ENCODE measurements at regions not wholly inside any gene's neighbourhood (a gene's known extent, or its start where the extent isn't known, plus 50 kb on each side); places are given as distances from the start of the nearest gene placed in this dataset.
"Not testable (repeated sequence)": the region's sequence is repeated elsewhere in the genome, so short reads cannot be mapped to it uniquely, and the experiment has no call there.

GRCh38 chr12:60594035-60594711 is 998.3 kb downstream of the SLC16A7 start:
- DNase-seq (ENCODE audit: low read depth, low spot score), result no peak
- intact Hi-C loops (cut with micrococcal nuclease), result no loop called here
- Histone ChIP-seq H3K27me3 (ENCODE audit: insufficient read depth, low read length) (no peaks in the 10 kb centered on the region), H3K36me3 (ENCODE audit: control insufficient read depth in 1 of 2, insufficient read depth in 2 of 2, low read length in 2 of 2) (no peaks in the 10 kb centered on the region), H3K27ac (ENCODE audit: low read depth, low read length) (no peak overlapping the region), H3K9me3 (ENCODE audit: control insufficient read depth in 1 of 2, insufficient read depth in 1 of 2, low read depth in 1 of 2, low read length in 2 of 2) (no peaks in the 10 kb centered on the region), H3K79me2 (ENCODE audit: insufficient read depth, low read length) (no peaks in the 10 kb centered on the region), H3K9me2 (ENCODE audit: insufficient read depth) (no peaks in the 10 kb centered on the region; the same call in 1 of the 2 replicates), H3K4me2 (ENCODE audit: low read length) (no peak overlapping the region), H3K4me1 (ENCODE audit: control insufficient read depth in 1 of 2, insufficient read depth in 2 of 2, low read length in 2 of 2) (no peaks in the 10 kb centered on the region), H3K9ac (ENCODE audit: low read length) (no peak overlapping the region), H3K4me3 (replicated peaks in 1 of 2; ENCODE audit: low read depth in 1 of 2, low read length in 2 of 2) (no peak overlapping the region), H2AFZ (ENCODE audit: low read depth, low read length, poor library complexity, severe bottlenecking) (no peak overlapping the region), H4K20me1 (ENCODE audit: insufficient read depth) (no peaks in the 10 kb centered on the region)
- no peak for ATAC-seq
- RAD21 ChIA-PET (ENCODE audit: low non-redundant PET in 1 of 2, low total read pairs in 2 of 2, uncharacterized antibody in 2 of 2, unreplicated experiment in 2 of 2), result no interaction called here
- TF ChIP-seq EZH2phosphoT487 (IDR thresholded peaks at IDR 0.05; ENCODE audit: borderline replicate concordance) (no peak), ZBTB33 (IDR thresholded peaks at IDR 0.05; ENCODE audit: extremely low read depth, insufficient replicate concordance, low read length) (no peak)
- POLR2A ChIA-PET, result no interaction called here
- CTCF ChIA-PET, result no interaction called here
- no TSS peak for BruUV-seq (replicated peaks)

GRCh38 chr12:60602601-60603000 is 1006.8 kb downstream of the SLC16A7 start:
- no peak for ATAC-seq

GRCh38 chr12:60603475-60603874 is 1007.6 kb downstream of the SLC16A7 start:
- H3K27me3 ChIP-seq (ENCODE audit: insufficient read depth, low read length); RAD21 ChIA-PET (ENCODE audit: low non-redundant PET in 1 of 2, low total read pairs in 2 of 2, uncharacterized antibody in 2 of 2, unreplicated experiment in 2 of 2); CTCF ChIA-PET; ATAC-seq; DNase-seq (ENCODE audit: low read depth, low spot score); intact Hi-C loops (cut with micrococcal nuclease); H2AFZ ChIP-seq (ENCODE audit: low read depth, low read length, poor library complexity, severe bottlenecking); H3K4me3 ChIP-seq (replicated peaks in 1 of 2; ENCODE audit: low read depth in 1 of 2, low read length in 2 of 2); POLR2A ChIA-PET; H3K9ac ChIP-seq (ENCODE audit: low read length); H3K9me3 ChIP-seq (ENCODE audit: control insufficient read depth in 1 of 2, insufficient read depth in 1 of 2, low read depth in 1 of 2, low read length in 2 of 2); H3K27ac ChIP-seq (ENCODE audit: low read depth, low read length); H3K4me1 ChIP-seq (ENCODE audit: control insufficient read depth in 1 of 2, insufficient read depth in 2 of 2, low read length in 2 of 2); H3K79me2 ChIP-seq (ENCODE audit: insufficient read depth, low read length); H3K4me2 ChIP-seq (ENCODE audit: low read length); H3K36me3 ChIP-seq (ENCODE audit: control insufficient read depth in 1 of 2, insufficient read depth in 2 of 2, low read length in 2 of 2); H3K9me2 ChIP-seq (ENCODE audit: insufficient read depth); BruUV-seq (replicated peaks); H4K20me1 ChIP-seq (ENCODE audit: insufficient read depth): not testable (repeated sequence)

More at GRCh38 chr12:60602601-60603000, 1006.8 kb downstream of the SLC16A7 start:
- Histone ChIP-seq H3K27ac (ENCODE audit: low read depth, low read length) (no peak overlapping the region), H3K79me2 (ENCODE audit: insufficient read depth, low read length) (no peaks in the 10 kb centered on the region), H3K36me3 (ENCODE audit: control insufficient read depth in 1 of 2, insufficient read depth in 2 of 2, low read length in 2 of 2) (no peaks in the 10 kb centered on the region), H3K4me2 (ENCODE audit: low read length) (no peak overlapping the region), H3K9me3 (ENCODE audit: control insufficient read depth in 1 of 2, insufficient read depth in 1 of 2, low read depth in 1 of 2, low read length in 2 of 2) (no peaks in the 10 kb centered on the region), H3K9ac (ENCODE audit: low read length) (no peak overlapping the region), H3K4me1 (ENCODE audit: control insufficient read depth in 1 of 2, insufficient read depth in 2 of 2, low read length in 2 of 2) (no peaks in the 10 kb centered on the region), H3K4me3 (replicated peaks in 1 of 2; ENCODE audit: low read depth in 1 of 2, low read length in 2 of 2) (no peak overlapping the region), H3K9me2 (ENCODE audit: insufficient read depth) (no peaks in the 10 kb centered on the region), H2AFZ (ENCODE audit: low read depth, low read length, poor library complexity, severe bottlenecking) (no peak overlapping the region), H4K20me1 (ENCODE audit: insufficient read depth) (no peaks in the 10 kb centered on the region), H3K27me3 (ENCODE audit: insufficient read depth, low read length) (no peaks in the 10 kb centered on the region)
- CTCF ChIA-PET, result no interaction called here
- POLR2A ChIA-PET, result no interaction called here
- no peak for DNase-seq (ENCODE audit: low read depth, low spot score)
- no TSS peak for BruUV-seq (replicated peaks)
- TF ChIP-seq POLR2A (IDR thresholded peaks at IDR 0.05; ENCODE audit: borderline replicate concordance, extremely low read depth, insufficient read depth, insufficient read length) (no peak), SIN3A (IDR thresholded peaks at IDR 0.05; ENCODE audit: low read depth) (no peak), ATF3 (IDR thresholded peaks at IDR 0.05) (no peak), MAX (IDR thresholded peaks at IDR 0.05) (no peak), ZFX (IDR thresholded peaks at IDR 0.05) (no peak), ZNF274 (IDR thresholded peaks at IDR 0.05; ENCODE audit: low read depth, low read length) (no peak)
- RAD21 ChIA-PET (ENCODE audit: low non-redundant PET in 1 of 2, low total read pairs in 2 of 2, uncharacterized antibody in 2 of 2, unreplicated experiment in 2 of 2), result no interaction called here
- intact Hi-C loops (cut with micrococcal nuclease), result no loop called here
